Stimulated activated naive CD4-positive, alpha-beta T cell treated with Interleukin-2 at 50 U/mL for 16 hours (primary cell): ENCODE measurements at regions not wholly inside any gene's neighbourhood (a gene's known extent, or its start where the extent isn't known, plus 50 kb on each side); places are given as distances from the start of the nearest gene placed in this dataset.
"Not testable (repeated sequence)": the region's sequence is repeated elsewhere in the genome, so short reads cannot be mapped to it uniquely, and the experiment has no call there.

Experiments used
- DNase-seq: peaks from one replicate; lab custom pipeline; 2025; lab: John Stamatoyannopoulos, UW

DNA sequence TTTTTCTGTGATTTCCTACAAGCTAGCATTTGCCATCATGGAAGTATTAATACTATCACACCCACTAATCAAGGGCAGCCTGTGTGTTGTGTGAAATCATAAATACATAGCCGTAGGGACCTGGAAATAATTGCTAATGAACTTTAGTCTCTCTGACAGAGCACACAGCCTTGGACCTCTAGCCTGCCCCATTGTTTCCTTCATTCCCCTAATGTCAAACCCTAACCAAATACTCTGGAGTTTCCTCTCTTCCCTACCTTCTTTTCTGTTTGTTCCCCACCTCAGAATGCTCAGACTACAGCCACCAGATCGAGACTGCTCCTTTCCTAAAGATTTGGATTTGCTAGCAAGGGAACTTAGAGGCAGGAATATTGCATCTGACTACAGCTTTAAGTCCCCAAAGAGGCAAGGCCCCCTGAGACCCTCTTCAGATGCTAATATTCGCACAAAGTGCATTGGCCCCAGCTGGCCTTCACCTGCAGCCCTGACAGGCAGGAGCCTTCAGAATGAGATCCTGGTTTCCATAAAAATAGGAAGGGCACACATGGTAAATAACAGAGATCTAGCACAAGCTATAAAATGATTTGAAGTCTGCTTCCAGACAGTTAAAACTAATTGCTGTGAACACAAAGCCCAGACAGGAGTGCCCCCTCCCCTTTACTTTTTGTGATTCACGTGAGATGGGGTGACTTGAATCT lies 279.2 kb upstream of the DCC start:
- DNase-seq = no peak

DNA sequence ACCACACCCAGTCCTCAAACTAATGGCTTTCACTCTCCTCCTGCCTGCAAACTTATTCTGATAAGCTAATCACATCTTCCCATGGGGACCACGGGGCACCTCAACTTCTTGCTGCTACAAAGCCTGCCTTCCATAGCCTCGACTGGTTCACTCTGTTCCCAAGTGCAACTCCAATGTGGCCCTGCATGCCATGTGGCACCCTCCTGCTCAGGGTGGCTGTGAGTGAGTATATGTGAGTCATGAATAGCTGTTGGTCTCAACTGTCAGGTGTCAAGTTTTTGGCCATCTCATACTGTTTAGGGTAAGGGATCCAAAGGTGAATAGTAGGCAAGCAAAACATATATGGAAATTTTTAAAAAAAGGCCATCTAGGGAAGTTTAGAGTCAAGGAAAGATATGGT lies 276.1 kb upstream of the DCC start:
- no peak for DNase-seq

DNA sequence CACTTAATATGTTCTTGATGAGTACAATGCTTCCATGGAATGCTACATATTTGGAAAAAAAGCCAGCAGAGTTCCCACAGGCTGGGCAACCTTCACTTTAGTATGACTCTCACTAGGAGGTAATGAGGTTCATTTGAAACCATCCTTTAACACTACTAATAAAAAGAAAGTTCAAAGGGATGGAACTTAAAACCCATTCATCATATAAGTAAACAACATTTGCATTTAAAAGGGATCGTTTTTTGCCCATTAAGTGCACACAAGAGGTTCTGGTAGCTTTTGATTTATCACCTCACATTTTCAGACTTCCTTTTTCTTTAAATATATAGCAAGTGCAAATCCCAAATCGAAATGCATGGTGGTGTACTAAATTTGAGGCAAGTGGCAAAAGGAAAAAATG lies 270.8 kb upstream of the DCC start:
- DNase-seq = no peak

DNA sequence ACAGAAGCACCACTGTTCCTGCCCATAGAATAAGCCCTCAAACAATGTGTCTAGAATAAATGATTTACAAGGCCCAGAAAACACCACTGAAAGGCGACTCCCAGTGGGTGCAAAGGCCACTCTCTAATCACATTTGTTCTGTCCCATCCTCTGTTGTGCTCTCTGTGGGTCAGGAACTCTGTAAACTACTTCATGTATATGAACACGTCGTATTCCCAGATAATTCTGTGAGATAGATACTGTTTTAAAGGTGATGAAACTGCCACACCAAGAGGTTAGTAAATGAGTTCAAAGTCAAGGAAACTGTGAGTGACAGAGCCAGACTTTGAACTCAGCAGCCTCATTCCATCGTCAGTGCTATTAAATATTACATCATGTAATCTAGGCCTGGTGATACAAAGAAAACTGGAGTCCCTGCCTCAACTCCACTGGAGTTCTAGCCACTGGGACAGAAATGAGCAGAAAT lies 269.7 kb upstream of the DCC start:
- DNase-seq = no peak

DNA sequence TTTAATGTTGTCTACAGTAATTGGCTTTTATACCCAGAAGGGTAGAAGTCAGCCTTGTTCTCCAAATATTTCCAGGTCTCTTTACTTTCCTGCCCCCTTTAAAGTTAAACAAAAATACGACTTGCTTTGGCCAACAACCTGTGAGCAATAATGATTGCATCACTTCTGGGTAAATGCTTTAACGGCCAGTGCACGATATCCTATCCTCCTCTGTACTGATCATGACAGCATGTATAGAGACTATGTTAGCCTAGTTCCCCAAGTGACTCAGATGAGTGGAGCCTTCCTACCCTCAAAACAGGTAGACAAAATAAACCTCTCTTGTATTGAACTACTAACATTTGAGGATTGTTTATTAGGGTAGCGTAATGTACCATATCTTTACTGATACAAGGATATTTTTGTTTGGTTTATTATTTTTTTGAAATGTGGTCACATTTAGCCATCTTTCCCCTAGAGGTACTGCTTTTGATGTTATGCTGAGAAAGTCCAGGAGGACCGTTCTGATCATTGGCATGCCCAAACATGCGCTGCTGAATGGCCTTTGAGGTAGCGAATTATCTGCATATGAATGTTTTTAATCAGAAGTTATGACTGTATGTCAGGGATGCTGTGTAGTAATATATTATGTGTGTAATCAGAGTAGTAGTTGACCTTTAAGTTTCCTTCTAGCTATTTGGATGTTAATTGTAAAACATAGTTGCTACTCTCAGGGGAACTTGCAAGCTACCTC lies 262.6 kb upstream of the DCC start:
- no peak for DNase-seq

DNA sequence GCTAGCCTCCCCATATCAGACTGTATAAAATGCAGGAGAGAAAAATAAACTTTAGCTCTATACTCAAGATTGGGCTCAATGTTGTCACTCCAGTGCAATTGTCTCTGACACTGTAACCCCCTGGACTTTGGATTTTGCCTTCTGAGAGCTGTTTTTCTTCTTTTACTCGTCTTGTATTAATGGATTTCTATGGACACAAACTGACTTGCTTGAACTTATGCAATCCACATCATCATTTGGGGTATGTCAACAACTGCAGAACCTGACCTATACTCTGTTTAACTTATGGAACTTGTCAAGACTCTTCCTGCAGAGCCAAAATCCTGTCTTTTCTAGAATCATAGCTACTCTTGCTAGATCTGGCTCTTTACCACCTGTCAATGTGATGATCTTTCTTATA lies 257.8 kb upstream of the DCC start:
- DNase-seq = no peak

DNA sequence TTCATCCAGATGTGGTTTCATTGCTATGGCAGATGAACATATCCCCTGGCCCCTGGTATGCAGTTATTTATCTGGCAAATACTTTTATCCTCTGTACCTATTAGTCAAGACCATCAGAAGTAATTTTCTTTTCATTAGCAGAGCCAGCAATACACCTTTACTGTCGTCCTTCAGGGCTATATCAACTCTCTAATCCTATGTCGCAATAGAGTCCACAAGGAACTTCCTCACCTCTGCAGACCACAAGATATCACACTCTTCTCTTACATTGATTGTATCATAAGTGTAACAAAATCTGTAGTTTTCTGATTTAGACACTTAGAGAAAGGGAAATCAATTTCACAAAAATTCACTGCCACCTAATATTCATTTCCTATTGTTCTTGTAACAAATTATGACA lies 252.9 kb upstream of the DCC start:
- no peak for DNase-seq

DNA sequence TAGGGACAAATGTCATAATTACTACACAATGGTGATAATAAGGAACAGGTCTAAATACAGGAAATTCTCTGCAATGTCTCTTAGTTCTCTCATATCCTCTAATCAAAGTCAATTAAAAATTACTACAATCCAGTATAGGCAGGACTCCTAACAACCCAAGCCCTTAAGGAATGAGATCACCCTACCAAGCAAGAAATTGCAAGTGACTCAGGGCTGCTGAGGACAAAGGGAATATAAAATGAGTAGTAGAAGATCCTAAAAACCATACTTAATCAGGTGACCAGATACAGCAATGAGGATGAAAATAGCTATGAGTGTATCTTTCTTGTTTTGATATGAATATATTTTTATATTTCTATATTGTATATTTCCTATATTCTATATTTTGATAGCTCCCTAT lies 250.0 kb upstream of the DCC start:
- DNase-seq = no peak

DNA sequence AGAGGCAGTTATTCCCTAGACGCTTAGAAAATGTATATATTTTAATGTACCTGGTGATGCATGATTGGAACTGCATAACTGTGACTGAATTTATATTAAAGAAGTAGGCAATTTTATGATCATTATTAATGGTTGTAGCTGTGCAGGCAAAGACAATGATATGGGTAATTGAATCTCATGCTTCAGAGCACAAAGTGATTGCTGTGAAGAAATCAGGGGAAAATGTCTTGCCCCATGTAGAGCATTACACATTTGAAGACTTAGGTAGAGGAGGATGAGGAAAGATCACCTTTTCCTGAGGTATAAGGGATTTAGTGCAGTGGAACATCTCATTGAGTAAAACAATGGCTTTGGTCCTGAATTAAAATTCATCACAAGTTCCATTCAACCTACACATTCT lies 246.8 kb upstream of the DCC start:
- no peak for DNase-seq

DNA sequence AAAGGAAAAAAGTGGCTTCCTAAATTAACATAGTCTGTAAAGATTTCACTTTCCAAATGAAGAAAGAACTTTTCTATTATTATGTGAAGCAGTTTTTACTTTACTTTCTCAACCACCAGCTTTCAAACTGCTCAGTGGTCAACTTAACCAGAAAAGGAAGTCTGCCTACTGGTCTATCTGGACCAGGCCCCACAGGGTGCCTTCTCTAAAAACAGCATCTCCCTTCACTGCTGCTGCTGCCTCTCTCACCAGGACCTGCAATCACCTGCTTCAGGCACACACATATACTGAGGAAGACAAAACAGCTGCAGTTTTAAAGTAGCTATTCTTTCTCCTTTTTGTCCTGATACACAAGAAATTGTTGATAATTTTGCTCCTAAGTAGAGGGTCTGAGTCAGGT lies 221.3 kb upstream of the DCC start:
- DNase-seq = no peak

DNA sequence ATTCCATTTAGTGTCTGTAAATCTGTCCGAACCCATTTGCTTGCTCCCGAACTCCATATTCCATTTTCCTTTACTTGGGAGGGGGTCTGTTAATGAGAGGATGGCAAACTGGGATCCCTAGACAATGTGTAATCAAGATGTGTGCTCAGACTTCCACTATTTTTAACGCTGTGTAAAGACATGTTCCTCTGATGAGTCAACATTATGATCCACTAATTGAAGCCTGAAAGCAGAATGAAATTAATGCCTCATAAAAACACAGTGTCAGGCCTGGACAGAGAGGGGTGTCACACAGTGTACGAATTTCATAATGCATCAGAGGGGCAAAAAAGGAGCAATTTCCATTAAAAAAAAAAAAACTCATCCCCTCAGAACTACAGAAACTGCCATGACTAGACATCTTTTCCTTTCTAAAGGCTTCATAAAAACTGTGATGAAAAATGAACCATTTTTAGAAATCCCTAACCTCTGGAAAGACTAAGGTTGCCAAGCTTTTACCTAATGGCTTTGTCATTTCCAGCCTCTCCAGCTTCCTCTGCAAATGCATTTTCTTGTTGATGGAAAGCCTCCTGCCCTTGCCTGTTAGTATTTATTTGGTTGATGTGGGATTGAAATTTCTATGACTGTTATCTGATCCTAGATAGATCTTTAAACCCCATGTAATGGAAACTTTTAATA lies 209.2 kb upstream of the DCC start:
- no peak for DNase-seq

DNA sequence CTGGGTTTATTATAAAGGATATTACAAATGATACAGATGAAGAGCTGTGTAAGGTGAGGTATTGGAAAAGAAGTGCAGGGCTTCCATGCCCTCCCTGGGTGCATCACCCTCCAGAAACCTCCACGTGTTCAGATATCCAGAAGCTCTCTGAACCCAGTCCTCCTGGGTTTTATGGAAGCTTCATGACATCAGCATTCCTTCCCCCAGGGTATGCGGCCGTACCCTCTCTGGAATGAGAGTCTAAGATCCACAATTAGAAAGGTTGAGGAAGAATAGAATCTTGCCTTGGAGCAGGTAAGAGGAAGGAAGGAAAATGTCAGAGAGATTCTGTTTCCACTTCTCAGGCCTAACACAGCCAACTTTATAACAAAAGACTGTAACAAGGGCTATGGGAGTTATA lies 208.2 kb upstream of the DCC start:
- no peak for DNase-seq

DNA sequence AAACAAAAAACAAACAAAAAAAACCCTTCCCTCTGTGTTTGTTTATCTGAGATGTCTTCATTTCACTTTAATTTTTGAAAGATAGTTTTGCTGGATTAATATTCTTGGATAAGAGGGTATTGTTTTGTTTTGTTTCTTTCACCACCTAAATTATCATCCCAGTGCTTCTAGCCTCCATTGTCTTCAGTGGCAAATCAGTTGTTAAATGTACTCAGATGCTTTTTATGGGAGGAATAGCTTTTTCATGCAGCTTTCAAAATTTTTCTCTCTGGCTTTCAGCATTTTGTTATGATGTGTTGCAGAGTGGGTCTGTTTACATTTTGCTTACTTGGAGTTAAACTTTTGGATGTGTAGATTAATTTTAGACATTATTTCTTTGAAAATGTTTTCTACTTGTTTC lies 203.5 kb upstream of the DCC start:
- no peak for DNase-seq

DNA sequence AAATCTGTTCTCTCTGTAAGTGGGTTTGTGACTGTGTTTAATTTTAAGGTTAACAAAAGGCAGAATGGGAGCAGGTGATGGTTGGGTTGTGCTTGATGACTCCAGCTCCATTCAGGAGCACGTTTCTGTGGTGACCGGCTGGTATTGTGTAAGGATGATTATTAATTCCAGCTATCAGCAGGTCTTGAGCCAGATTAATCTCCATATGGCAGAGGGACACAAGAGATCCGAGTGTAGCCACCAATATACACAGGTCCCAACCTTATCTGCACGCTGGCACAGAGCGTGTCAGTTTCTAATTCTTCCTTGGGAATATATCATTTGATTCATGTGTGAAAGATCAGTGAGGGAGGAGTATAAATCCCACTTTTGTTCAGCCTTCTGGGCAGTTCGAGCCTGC lies 199.0 kb upstream of the DCC start:
- DNase-seq = no peak

DNA sequence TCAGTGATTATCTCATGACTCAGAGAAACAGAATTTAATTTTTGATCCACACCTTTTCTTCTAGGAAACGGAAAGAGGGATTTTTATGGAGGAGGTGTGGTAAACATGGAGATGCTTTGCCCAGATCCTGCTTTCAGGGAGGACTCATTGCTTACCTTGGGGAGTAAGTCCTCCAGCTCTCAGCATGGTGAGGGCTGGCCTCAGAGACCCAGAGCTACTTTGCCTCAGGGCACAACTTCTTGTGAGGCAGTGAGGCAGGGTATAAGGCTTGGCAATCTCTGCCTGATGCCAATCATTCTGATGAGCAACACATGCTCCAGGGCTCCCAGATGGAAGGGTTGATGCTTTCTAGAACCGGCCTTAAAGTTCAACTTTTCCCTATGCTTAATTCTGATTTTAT lies 189.9 kb upstream of the DCC start:
- DNase-seq = no peak

DNA sequence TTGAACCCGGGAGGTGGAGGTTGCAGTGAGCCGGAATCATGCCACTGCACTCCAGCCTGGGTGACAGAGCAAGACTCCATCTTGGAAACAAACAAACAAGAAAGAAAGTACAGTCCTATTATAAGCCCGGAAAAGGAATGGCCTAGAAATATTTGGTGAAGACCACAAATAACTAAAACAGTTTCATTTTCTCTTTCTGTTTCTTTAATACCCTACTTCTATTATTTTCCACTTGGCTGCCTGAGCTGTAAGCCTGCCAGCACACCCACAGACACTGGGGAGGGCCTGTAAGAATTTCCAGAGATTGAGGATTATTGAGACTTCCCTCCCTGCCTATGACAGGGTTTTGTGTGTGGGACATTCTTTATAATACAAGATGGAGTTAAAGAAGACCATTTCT lies 188.0 kb upstream of the DCC start:
- no peak for DNase-seq

DNA sequence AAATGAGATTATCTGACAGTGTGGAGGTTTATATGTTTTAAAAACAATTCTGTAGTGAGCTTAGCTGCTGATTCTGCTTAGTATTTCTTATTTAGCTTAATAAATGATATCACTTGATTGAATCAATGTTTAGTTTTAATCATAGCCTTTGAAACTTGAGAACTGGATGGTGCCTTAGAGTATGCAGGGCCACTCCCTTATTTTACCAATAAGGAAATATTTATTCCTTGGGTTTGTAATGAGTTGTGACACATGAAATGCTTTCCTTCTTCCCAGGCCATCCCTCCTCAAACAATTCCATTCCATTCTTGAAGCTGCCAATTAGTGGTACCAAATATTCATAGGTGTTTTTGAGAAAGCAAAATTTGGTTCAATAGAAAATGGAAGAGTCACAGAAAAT lies 183.8 kb upstream of the DCC start:
- no peak for DNase-seq

DNA sequence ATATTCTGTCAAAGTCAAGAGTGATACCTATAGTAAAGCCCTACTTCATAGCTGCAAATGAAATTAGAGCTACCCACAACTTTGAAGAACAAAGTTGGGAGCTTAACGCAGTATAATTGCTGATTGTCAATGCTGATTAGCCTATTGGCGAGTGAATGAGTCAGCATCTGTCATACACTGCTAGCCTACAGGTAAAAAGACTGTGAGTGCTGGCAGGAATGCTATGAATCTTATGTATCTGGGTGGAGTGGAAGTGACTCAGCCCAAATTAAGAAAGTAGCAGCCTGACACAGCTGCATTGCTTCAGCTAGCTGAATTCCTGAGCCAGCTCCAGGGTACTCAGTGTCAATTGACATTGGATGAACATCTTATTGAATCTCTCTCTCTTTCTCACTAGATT lies 179.4 kb upstream of the DCC start:
- DNase-seq = no peak

DNA sequence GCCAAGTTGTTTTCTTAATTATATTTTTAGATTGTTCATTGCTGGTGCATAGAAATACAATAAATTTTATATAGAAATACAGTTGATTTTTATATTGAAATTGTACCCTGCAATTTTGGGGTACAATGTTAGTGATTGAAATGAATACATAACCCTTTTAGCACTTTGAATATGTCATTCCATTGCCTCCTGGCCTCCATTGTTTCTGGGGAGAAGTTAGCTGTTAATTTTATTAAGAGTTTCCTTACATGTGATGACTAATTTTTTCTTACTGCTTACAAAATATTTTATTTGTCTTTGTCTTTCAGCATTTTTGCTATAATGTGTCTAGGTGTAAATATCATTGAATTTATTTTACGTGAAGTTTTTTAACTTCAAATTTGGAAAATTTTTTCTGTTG lies 176.5 kb upstream of the DCC start:
- no peak for DNase-seq

DNA sequence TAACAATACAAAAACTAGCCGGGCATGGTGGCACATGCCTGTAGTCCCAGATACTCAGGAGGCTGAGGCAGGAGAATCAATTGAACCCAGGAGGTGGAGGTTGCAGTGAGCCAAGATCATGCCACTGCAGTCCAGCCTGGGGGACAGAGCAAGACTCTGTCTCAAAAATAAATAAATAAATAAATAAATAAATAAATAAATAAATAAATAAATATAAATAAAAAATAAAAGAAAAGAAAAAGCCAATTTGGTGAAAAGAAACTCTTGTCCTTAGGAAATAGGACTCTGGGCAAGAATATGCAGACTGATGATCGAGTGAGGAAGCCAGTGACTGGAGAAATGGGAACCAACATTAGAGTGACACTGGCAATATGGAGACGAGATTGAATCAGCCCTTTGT lies 171.9 kb upstream of the DCC start:
- not testable (repeated sequence) for DNase-seq

DNA sequence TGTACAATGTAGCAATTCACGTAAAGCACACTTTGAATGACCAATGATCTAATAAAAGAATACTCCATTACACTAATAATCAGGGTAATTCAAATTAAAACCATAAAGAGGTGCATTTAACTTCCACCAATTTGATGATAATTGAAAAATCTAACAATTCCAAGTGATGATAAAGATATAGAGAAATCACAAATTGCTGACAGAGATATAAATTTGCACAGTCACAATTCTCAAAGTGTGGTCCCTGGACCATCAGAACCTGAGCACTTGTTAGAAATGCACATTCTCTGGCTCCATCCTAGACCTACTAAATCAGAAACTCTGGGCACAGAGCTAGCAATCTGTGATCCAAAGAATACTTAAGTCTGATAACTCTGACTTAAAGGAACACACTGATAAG lies 165.8 kb upstream of the DCC start:
- no peak for DNase-seq

DNA sequence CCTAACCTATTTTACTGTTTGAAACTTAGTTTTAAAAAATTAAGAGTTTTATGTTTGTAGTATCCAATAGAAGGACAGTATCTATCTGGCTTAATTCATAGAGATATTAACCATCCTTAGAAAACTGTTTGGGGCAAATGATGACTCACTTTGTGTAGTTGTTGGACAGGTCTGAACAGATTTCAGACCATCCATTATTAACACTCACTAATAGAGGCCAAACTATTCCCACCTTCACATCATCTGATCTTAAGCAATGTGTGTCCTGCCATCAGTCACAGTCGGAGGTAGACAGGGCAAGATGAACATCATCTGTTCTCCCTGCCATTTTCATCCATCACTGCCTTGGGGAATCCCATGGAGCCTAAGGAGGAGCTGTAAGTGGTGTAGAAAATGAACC lies 164.6 kb upstream of the DCC start:
- no peak for DNase-seq

DNA sequence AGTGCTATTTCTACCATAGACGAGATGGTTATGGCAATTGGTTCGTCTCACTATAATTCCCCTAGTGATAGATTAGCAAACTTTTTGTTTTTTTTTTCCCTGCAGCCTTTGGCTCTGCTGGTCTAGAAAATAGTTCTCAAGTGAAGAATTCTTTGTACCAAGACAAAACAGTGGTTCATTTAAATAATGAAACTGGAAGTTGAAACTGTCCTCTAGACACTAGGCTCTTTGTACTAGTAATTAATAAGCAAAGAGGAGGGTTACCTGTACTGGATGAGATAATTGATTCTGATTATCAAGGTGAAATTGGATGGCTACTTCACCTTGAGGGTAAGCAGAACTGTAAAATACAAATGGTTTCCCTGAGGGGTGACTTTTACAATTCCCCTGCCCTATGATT lies 156.9 kb upstream of the DCC start:
- no peak for DNase-seq
